ENCODE measurements at regions not wholly inside any gene's neighbourhood (a gene's known extent, or its start where the extent isn't known, plus 50 kb on each side); places are given as distances from the start of the nearest gene placed in this dataset.
A peak's percentile ranks its signal among the peaks of the same experiment; 100 is the strongest.

DNA sequence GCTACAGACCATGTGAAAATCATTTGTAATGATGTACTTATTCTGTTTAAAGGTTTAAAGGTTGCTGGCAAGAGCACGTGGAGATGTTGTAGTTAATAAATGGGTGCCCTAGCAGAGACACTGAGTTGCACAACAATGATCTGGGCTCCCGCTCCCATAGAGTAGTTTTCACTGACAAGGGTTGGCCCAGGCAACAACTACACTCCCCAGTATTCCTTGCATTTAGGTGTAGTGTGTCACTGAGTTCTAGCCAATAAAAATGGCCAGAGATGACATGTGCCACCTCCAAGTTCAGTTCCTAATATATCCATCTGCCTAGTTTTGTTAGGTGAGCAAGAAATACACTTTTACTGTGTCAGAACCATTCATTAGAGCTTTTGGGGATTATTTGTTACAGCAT, 392.1 kb upstream of the MTPN start:
- no peaks in the 10 kb centered on the region for H4K20me1 ChIP-seq
- H3K27me3 ChIP-seq, result no peaks in the 10 kb centered on the region
- no peak overlapping the region for H3K9ac ChIP-seq
- H3K4me3 ChIP-seq, result no peak overlapping the region
- no peaks in the 10 kb centered on the region; a peak in 1 of 22 replicates for H3K9me3 ChIP-seq (replicated peaks in 1 of 11)
- H3K36me3 ChIP-seq, result no peaks in the 10 kb centered on the region
- H3K4me1 ChIP-seq, result peaks cover 0 to 7% (median 0%) of the 10 kb centered on the region in 10 experiments; a peak in 2 of 20 replicates
- no peak for TF ChIP-seq Cebpa-rat (IDR thresholded peaks at IDR 0.05)
- no peak overlapping the region for H3K27ac ChIP-seq
- no peak overlapping the region for H3K4me2 ChIP-seq

DNA sequence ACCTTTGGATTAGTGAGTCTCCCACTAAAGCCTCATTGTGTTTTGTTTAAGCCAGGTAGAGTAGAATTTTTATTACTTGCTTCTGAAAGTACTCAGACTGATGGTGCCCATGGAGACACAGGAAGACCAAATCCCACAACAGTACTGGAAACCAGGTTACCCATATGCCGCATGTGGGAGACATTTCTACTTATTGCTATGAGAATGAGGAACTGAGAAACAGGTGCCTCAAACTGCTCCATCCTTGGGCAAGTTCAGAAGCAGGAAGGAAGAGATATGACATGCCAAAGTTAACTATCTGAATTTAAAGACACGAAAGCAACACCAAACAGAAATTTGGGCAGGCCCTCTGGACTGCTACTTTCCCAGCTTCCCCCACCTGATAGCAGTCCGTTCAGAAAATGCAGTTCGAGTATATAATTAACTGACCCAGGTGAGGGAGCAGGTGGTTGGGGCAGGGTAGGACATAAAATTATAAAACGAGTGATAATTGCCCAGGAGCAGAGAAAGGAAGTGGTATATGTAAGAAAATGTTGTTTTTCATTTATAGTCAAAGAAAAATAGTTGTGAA, 382.3 kb upstream of the MTPN start:
- H4K20me1 ChIP-seq, result no peaks in the 10 kb centered on the region
- peak overlapping the region in 10 of 11 experiments; percentile 4 to 57 (median 40); a peak in 15 of 22 replicates for H3K4me2 ChIP-seq
- H3K4me3 ChIP-seq, result no peak overlapping the region
- no peaks in the 10 kb centered on the region for H3K9me3 ChIP-seq (replicated peaks in 1 of 11)
- H3K4me1 ChIP-seq, result peaks cover 0 to 12% (median 11%) of the 10 kb centered on the region in 10 experiments; a peak in 16 of 20 replicates
- H3K9ac ChIP-seq, result no peak overlapping the region
- H3K36me3 ChIP-seq, result no peaks in the 10 kb centered on the region
- no peak overlapping the region for H3K27ac ChIP-seq
- no peaks in the 10 kb centered on the region for H3K27me3 ChIP-seq
- TF ChIP-seq Cebpa-rat (IDR thresholded peaks at IDR 0.05), result no peak

DNA sequence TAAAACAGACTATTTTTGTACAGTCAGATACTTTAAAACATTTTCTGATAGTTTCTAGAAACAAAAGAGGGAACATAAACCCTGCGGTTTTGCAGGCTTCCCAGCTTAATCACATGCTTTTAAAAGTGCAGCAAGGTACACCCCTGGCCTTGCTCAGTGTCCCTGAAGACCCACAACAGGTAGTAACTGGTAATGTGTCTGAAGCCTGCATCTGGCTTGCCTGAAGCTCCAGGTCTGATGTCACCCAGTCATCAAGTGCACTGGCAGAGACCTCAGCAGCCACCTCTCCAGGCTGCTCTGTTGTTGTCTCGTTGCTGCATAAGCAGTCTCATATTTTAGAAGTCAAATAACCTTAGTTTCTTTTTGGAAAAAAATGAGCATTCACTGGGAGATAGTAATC, 376.1 kb upstream of the MTPN start:
- Histone ChIP-seq H3K27me3 (no peaks in the 10 kb centered on the region), H4K20me1 (no peaks in the 10 kb centered on the region), H3K9me3 (replicated peaks in 1 of 11) (no peaks in the 10 kb centered on the region), H3K9ac (no peak overlapping the region), H3K27ac (no peak overlapping the region), H3K4me1 (no peaks in the 10 kb centered on the region), H3K4me3 (no peak overlapping the region), H3K4me2 (no peak overlapping the region), H3K36me3 (no peaks in the 10 kb centered on the region)
- no peak for TF ChIP-seq Cebpa-rat (IDR thresholded peaks at IDR 0.05)

DNA sequence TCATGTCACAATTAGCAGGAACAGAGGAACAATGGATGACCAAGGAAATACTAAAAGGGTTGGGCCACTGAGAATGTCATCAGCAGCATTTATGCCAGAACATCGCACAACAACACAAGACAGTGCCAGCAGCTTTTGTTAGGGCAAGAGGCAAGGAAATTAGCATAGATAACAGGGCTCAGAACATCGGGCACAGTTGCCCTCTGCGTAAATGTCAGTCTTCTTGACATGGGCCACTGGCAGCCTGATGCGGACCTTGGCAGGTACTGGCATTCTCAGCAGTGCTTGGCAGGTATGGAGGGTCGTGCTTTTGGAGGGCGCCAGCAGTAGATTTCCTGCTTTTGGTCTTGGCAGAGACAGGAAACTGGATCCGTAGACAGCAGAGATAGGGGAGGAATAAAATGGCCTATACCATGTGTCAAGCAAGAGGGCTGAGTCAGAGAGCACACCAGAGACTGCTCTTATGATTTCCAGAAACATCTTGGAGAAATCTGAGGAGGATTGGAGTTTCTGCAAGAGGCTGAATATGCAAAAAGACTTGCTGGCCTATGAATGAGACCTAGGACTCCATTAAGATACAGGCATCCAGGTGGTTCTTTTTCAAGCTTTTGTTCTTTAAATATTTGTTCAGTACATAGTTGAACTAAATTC, 371.5 kb upstream of the MTPN start:
- no peak for TF ChIP-seq Cebpa-rat (IDR thresholded peaks at IDR 0.05)
- H3K9me3 ChIP-seq (replicated peaks in 1 of 11), result no peaks in the 10 kb centered on the region
- no peaks in the 10 kb centered on the region for H3K27me3 ChIP-seq
- no peaks in the 10 kb centered on the region for H3K36me3 ChIP-seq
- no peak overlapping the region for H3K9ac ChIP-seq
- H3K4me2 ChIP-seq, result no peak overlapping the region
- H4K20me1 ChIP-seq, result no peaks in the 10 kb centered on the region; a peak in 1 of 22 replicates
- no peaks in the 10 kb centered on the region for H3K4me1 ChIP-seq
- no peak overlapping the region for H3K4me3 ChIP-seq
- no peak overlapping the region for H3K27ac ChIP-seq

DNA sequence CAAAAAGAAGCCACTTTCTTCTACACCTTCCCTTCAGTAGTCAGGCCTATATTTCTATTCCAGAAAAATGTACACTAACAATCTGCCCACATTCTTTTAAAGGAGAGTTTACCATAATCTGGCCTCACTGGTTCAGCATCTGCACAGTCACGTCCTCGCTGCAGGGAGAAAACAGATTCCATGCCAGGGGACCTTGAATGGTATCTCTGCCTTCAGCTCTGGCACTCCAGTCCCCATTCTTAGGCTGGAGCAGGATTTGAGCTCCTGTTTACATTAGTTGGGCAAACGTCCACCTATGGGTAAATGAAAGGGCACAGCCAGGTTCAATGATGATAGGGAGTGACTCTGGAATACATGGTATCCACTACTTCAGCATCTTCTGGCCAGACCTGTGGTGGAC, 371.0 kb upstream of the MTPN start:
- no peak for TF ChIP-seq Cebpa-rat (IDR thresholded peaks at IDR 0.05)
- Histone ChIP-seq H3K36me3 (no peaks in the 10 kb centered on the region), H3K4me2 (no peak overlapping the region), H3K4me3 (no peak overlapping the region), H3K9me3 (replicated peaks in 1 of 11) (no peaks in the 10 kb centered on the region), H3K4me1 (no peaks in the 10 kb centered on the region), H3K9ac (no peak overlapping the region), H4K20me1 (no peaks in the 10 kb centered on the region; a peak in 1 of 22 replicates), H3K27ac (no peak overlapping the region), H3K27me3 (no peaks in the 10 kb centered on the region)

DNA sequence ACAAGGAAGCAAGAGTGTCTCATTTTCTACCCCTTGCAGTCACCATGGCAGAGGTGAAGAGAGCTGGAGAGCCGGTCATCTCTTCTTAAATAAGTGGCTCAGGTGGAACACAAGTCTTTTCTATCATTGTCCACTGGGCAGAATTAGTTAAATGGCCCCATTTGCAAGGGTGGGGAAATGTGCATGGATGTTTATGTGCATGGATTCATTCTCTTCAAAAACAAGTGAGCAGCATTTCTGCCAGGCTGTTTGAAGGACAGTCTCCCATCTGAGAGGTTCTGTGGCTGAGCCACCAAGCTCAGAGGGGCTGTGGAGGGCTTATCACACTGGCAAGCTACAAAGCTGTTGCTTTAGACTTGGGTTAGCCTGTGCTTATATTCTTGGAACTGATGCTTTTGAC, 370.3 kb upstream of the MTPN start:
- no peaks in the 10 kb centered on the region for H3K9me3 ChIP-seq (replicated peaks in 1 of 11)
- H3K4me2 ChIP-seq, result no peak overlapping the region
- H3K27ac ChIP-seq, result no peak overlapping the region
- TF ChIP-seq Cebpa-rat (IDR thresholded peaks at IDR 0.05), result no peak
- H3K4me1 ChIP-seq, result no peaks in the 10 kb centered on the region
- H3K4me3 ChIP-seq, result no peak overlapping the region
- no peaks in the 10 kb centered on the region; a peak in 1 of 22 replicates for H4K20me1 ChIP-seq
- no peaks in the 10 kb centered on the region for H3K36me3 ChIP-seq
- H3K27me3 ChIP-seq, result no peaks in the 10 kb centered on the region
- no peak overlapping the region for H3K9ac ChIP-seq

DNA sequence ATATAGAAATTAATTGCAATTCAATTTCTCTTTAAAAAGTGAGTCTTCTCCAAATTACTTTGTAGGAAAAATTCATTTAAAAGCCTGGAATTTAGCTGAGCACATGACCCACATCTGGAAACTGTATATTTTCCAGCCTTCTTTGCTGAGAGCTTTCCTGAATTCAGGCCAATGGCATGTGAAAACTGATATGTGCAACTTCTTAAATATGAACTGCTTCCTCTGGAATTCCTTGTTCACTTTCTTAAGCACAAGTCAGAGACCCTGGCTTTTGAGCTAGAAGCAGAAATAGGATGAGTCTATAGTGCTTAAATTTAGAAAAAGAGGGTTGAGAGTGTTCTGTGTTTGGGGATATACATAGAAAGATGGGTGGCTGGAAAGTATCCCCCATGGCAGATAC, 365.1 kb upstream of the MTPN start:
- Histone ChIP-seq H3K27ac (no peak overlapping the region), H3K4me2 (no peak overlapping the region), H3K4me1 (no peaks in the 10 kb centered on the region), H3K4me3 (no peak overlapping the region), H3K9ac (no peak overlapping the region), H4K20me1 (no peaks in the 10 kb centered on the region), H3K27me3 (no peaks in the 10 kb centered on the region), H3K36me3 (no peaks in the 10 kb centered on the region), H3K9me3 (replicated peaks in 1 of 11) (no peaks in the 10 kb centered on the region)
- TF ChIP-seq Cebpa-rat (IDR thresholded peaks at IDR 0.05), result no peak

DNA sequence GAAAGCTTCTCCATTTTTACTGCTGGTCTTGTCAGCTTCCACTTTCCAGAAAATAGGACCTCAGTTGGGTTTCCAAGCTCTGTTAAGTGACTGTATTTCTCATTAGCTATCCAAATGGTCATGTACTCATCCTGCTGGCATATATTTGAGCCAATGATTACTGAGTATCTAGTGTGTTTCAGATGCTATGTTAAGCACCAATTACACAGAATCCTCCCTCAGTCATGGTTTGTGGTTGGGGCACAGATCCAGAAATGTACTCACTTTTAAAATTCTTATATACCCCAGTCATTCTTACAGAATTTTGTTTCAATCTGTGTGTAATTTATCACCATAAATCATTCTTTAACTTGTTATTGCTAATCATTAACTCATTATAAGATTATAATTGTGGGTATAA, 362.3 kb upstream of the MTPN start:
- no peak for TF ChIP-seq Cebpa-rat (IDR thresholded peaks at IDR 0.05)
- no peak overlapping the region for H3K9ac ChIP-seq
- no peaks in the 10 kb centered on the region for H3K4me1 ChIP-seq
- H3K9me3 ChIP-seq (replicated peaks in 1 of 11), result no peaks in the 10 kb centered on the region
- H3K27me3 ChIP-seq, result no peaks in the 10 kb centered on the region
- H3K4me2 ChIP-seq, result no peak overlapping the region
- H3K27ac ChIP-seq, result no peak overlapping the region
- no peaks in the 10 kb centered on the region for H4K20me1 ChIP-seq
- no peak overlapping the region for H3K4me3 ChIP-seq
- H3K36me3 ChIP-seq, result no peaks in the 10 kb centered on the region

DNA sequence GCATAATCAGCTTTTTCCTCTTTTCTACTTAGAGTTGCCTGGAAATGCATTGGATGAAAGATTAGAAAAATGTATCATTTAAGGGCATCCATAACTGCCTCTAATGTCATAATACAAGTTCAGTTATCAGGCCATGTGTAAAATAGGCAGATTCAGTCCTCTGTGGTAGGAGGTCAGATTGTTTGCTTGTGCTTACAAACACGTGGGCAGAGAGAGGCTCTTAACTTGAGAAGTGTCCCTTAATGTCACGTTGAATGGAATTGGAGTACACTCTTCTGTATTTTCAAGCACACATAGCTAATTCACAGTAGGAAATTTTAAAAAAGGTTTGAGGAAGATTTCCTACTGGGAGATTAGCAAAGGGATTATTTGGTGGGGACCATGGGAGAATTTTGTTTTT, 359.8 kb upstream of the MTPN start:
- H3K4me2 ChIP-seq, result no peak overlapping the region
- H4K20me1 ChIP-seq, result no peaks in the 10 kb centered on the region
- no peaks in the 10 kb centered on the region for H3K9me3 ChIP-seq (replicated peaks in 1 of 11)
- H3K4me3 ChIP-seq, result no peak overlapping the region
- no peaks in the 10 kb centered on the region for H3K27me3 ChIP-seq
- H3K36me3 ChIP-seq, result no peaks in the 10 kb centered on the region
- H3K4me1 ChIP-seq, result no peaks in the 10 kb centered on the region
- H3K9ac ChIP-seq, result no peak overlapping the region
- H3K27ac ChIP-seq, result no peak overlapping the region
- TF ChIP-seq Cebpa-rat (IDR thresholded peaks at IDR 0.05), result no peak

DNA sequence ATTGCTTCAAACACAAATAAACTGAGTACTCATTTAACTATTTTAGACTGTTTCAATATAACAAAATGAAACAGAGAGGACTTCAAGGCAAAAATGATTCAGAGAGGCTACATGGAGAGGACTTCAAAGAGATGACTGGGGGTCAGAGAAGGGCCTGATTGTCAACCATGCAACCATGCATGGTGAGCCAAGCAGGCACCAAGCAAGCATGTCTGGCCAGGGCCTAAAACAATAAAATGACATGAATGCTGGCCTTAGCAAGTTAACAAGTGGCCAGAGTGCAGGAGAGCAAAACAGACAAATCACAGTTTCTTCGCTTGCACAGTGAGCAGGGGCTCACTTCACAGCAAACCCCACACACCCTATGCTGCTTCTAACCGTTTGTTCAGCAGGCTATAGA, 356.5 kb upstream of the MTPN start:
- Histone ChIP-seq H3K4me3 (no peak overlapping the region), H3K9ac (no peak overlapping the region), H3K27ac (no peak overlapping the region), H4K20me1 (no peaks in the 10 kb centered on the region), H3K27me3 (no peaks in the 10 kb centered on the region), H3K4me2 (no peak overlapping the region), H3K4me1 (no peaks in the 10 kb centered on the region), H3K9me3 (replicated peaks in 1 of 11) (no peaks in the 10 kb centered on the region), H3K36me3 (no peaks in the 10 kb centered on the region)
- TF ChIP-seq Cebpa-rat (IDR thresholded peaks at IDR 0.05), result no peak
